Epithelial cell of esophagus (primary cell): ENCODE measurements at regions not wholly inside any gene's neighbourhood (a gene's known extent, or its start where the extent isn't known, plus 50 kb on each side); places are given as distances from the start of the nearest gene placed in this dataset.

ENCODE experiments used
- DNase-seq: peaks from one replicate; pipeline ENCODE4 v3.0.0; 2010; ENCODE audit warnings: low read depth
- H3K4me3 ChIP-seq: 2 replicates; pipeline ENCODE4 v1.5.1; 2011; ENCODE audit warnings: mild to moderate bottlenecking, low read length, control low read depth
- TF ChIP-seq, protein P1 (sequence below): IDR thresholded peaks from 2 replicates; pipeline ENCODE4 v1.5.1; 2011; ENCODE audit warnings: low read depth, mild to moderate bottlenecking, low read length, control low read depth, inconsistent platforms; ENCODE audit not compliant: insufficient read depth; ENCODE audit errors: missing control alignments

GRCh38 chr11:134700101-134700640 lies 288.1 kb upstream of the B3GAT1 start:
- TF ChIP-seq, protein P1, sequence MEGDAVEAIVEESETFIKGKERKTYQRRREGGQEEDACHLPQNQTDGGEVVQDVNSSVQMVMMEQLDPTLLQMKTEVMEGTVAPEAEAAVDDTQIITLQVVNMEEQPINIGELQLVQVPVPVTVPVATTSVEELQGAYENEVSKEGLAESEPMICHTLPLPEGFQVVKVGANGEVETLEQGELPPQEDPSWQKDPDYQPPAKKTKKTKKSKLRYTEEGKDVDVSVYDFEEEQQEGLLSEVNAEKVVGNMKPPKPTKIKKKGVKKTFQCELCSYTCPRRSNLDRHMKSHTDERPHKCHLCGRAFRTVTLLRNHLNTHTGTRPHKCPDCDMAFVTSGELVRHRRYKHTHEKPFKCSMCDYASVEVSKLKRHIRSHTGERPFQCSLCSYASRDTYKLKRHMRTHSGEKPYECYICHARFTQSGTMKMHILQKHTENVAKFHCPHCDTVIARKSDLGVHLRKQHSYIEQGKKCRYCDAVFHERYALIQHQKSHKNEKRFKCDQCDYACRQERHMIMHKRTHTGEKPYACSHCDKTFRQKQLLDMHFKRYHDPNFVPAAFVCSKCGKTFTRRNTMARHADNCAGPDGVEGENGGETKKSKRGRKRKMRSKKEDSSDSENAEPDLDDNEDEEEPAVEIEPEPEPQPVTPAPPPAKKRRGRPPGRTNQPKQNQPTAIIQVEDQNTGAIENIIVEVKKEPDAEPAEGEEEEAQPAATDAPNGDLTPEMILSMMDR = no peak
- DNase-seq = no peak
- H3K4me3 ChIP-seq = no peak overlapping the region

DNA sequence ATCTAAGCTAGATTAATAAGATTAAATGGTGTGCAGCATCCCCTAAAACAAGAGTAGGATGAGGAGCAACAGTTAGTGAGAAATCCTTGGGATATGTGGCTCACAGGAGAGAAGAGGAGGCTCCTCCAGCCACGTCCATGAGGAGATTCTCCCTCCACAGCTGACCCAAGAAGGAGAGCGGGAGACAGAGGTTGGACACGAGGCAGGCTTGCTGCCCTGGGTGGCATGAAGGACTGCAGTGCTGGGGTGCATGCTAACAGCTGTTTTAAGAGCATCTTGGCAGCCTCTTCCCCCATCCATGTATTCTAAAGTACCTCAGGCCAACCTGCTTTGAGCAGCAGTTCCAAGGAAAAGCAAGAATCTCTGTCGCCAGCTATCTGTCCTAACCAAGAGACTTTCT lies 284.4 kb upstream of the B3GAT1 start:
- no peak for DNase-seq
- H3K4me3 ChIP-seq = no peak overlapping the region
- TF ChIP-seq, protein P1 = no peak

GRCh38 chr11:134691985-134692384 lies 279.9 kb upstream of the B3GAT1 start:
- DNase-seq = no peak
- no peak overlapping the region for H3K4me3 ChIP-seq
- TF ChIP-seq, protein P1 = no peak

DNA sequence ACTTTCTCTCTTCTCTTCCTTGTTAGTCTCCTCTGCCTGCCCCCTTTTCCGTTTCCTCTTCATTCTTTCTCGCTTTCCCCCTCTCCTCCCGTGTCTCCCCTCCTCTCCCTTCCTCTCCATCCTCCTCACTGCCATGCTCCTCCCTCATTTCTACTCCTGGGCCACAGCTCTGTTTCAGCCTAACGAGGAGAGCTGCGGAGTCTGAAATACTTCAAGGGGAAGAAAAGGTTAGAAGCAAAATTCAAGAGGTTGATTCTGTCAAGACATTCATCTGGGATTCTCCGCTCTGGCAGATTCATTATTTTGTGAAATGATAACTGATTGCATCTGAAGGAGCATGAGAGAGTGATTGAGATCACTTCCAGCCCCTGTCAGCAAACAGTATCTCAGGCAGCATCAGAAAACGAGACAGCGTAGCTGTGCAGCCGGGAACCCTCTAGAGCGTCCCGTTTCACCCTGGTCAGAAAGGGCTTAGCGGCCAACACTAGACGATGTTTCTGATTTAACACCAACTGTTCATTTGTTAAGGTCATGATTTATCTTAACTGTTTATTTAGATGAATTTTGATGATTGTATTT lies 279.3 kb upstream of the B3GAT1 start:
- H3K4me3 ChIP-seq = no peak overlapping the region
- TF ChIP-seq, protein P1 = no peak
- DNase-seq = no peak

DNA sequence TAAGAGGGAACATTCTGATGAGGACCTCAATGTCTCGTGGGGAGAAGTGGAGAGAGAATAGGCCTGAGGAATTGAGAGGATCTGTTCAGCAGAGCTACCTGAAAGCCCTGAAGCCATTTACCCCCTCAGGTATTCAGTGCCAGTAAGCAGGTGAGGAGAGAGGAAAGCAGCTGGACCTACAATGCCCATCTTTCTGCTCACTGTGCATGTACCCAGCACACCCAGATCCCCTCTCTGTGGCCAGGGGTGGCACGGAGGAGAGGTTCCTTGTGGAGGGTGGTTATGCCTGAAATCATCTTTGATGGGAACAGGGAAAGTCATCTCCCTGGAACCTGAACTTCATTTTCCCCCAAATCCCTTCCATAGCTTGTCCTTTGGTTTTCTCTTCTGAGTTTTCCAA lies 277.8 kb upstream of the B3GAT1 start:
- DNase-seq = no peak
- TF ChIP-seq, protein P1 = no peak
- H3K4me3 ChIP-seq = no peak overlapping the region

GRCh38 chr11:134687548-134687947 lies 275.5 kb upstream of the B3GAT1 start:
- DNase-seq = no peak
- TF ChIP-seq, protein P1 = no peak

GRCh38 chr11:134686460-134687061 lies 274.5 kb upstream of the B3GAT1 start:
- no peak for DNase-seq

More at GRCh38 chr11:134687548-134687947, 275.5 kb upstream of the B3GAT1 start:
- H3K4me3 ChIP-seq = no peak overlapping the region

More at GRCh38 chr11:134686460-134687061, 274.5 kb upstream of the B3GAT1 start:
- H3K4me3 ChIP-seq = no peak overlapping the region
- TF ChIP-seq, protein P1 = no peak
